ENCODE measurements at regions not wholly inside any gene's neighbourhood (a gene's known extent, or its start where the extent isn't known, plus 50 kb on each side); places are given as distances from the start of the nearest gene placed in this dataset.

DNA sequence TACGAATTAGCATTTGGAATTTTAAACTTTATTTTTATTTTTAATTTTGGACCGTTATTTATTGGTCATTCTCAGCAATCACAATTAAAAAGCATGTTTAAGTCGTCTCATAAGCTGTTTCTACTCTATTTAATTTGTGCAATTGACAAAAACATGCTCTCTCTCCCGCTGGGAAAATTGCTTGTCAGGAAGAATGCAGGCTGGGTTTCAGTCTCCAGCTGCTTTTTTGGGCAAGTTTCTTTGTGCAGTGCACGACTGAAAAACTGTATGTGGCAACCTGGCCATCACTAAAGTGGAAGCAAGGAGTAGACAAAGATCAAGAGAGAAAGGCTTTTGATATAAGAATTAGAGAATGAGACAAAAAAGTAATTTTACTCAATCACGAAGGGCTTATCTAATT lies 941.5 kb upstream of the MDGA2 start:
- no peak for TF ChIP-seq ZNF274 (IDR thresholded peaks at IDR 0.05; ENCODE audit: low read depth, low read length)
- TF ChIP-seq SUZ12 (IDR thresholded peaks at IDR 0.05; ENCODE audit: extremely low read depth, insufficient read depth, insufficient read length) = no peak
